ENCODE measurements at regions not wholly inside any gene's neighbourhood (a gene's known extent, or its start where the extent isn't known, plus 50 kb on each side); places are given as distances from the start of the nearest gene placed in this dataset.

DNA sequence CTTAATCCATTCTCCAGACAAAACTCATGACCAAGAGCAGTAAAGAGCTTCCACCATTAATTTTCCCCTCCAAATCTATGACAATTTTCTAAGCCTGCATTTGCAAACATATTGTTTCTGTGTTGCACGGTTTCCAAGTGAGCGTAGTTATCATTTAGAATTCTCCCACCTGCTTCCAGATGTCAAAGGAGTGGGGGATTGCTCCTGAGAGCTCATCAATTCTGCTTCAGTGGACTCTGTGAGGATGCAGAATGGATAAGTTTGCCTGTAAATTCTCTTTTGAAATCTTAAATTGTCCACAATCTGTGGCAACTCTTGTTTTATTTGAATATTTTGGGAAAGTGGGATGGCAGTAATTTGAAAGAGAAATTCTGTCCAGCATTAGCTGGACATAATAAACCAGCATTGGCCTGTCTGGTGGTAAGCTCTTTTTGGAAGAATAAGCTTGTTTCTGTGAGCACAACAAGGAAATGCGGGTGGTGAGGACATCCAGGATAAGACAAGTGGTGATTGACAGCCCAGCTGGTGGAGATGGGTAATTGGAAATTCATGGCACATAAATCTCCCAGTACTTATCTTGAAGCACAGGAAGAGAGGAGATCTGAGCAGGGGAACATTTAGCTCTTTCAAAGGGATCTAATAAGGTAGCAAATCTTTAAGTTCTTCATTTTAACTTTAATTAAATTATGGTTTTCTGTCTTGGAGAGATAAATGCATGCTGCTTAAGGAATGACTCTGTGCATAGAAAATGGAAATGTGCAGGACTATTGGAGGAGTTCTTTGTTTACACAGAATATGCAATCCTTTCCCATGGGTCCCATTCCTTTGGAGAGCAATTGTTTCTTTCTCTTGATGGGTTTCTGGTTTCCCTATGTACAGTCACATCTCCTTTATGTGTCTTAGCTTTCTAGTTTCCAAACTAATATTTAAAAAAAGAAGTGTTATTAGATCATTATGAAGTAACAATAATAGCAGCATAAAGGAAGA lies 73.2 kb downstream of the FAT3 start:
- Histone ChIP-seq H3K4me3 (no peak overlapping the region), H3K36me3 (replicated peaks in 1 of 2; ENCODE audit: insufficient read depth in 1 of 2, low read depth in 2 of 2) (no peaks in the 10 kb centered on the region), H3K4me1 (no peaks in the 10 kb centered on the region), H3K27ac (no peak overlapping the region), H3K9me3 (no peaks in the 10 kb centered on the region), H3K27me3 (no peaks in the 10 kb centered on the region)
- DNase-seq, result no peak
- no peak for TF ChIP-seq POLR2A (IDR thresholded peaks at IDR 0.05)
- TF ChIP-seq, protein P1, sequence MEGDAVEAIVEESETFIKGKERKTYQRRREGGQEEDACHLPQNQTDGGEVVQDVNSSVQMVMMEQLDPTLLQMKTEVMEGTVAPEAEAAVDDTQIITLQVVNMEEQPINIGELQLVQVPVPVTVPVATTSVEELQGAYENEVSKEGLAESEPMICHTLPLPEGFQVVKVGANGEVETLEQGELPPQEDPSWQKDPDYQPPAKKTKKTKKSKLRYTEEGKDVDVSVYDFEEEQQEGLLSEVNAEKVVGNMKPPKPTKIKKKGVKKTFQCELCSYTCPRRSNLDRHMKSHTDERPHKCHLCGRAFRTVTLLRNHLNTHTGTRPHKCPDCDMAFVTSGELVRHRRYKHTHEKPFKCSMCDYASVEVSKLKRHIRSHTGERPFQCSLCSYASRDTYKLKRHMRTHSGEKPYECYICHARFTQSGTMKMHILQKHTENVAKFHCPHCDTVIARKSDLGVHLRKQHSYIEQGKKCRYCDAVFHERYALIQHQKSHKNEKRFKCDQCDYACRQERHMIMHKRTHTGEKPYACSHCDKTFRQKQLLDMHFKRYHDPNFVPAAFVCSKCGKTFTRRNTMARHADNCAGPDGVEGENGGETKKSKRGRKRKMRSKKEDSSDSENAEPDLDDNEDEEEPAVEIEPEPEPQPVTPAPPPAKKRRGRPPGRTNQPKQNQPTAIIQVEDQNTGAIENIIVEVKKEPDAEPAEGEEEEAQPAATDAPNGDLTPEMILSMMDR (IDR thresholded peaks at IDR 0.05), result no peak
- ATAC-seq, result no peak
- 63 to 75% methylated on average over 3 of the region's 3 CpGs for WGBS, 2 donors
- intact Hi-C loops (cut with DNase I), result no loop called here

DNA sequence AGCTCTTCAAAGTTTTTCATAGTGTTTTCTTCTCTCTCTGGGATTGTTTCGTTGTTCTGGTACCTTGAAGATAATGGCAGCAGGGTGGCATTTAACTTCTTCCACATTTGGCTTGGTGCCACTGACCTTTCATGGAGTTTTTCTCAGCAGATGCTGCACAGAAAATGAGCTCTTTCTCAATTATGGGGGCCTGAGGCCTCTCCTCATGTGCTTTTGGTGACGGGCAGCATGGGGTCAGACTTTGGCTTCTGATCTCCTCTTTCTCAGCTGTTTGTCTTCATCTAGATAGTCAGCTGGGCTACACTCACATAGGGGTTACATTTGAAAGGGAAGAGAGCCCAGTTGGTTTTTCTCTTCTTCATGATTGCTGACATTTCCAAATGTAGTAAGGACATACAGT lies 76.3 kb downstream of the FAT3 start:
- Histone ChIP-seq H3K4me3 (no peak overlapping the region), H3K4me1 (no peaks in the 10 kb centered on the region), H3K27me3 (no peaks in the 10 kb centered on the region), H3K9me3 (no peaks in the 10 kb centered on the region), H3K36me3 (replicated peaks in 1 of 2; ENCODE audit: insufficient read depth in 1 of 2, low read depth in 2 of 2) (no peaks in the 10 kb centered on the region), H3K27ac (no peak overlapping the region)
- no peak for DNase-seq
- TF ChIP-seq, protein P1 (IDR thresholded peaks at IDR 0.05), result no peak
- no peak for TF ChIP-seq POLR2A (IDR thresholded peaks at IDR 0.05)
- ATAC-seq, result no peak
- intact Hi-C loops (cut with DNase I), result no loop called here
- WGBS, 2 donors, result 73 to 85% methylated on average over 2 of the region's 2 CpGs

DNA sequence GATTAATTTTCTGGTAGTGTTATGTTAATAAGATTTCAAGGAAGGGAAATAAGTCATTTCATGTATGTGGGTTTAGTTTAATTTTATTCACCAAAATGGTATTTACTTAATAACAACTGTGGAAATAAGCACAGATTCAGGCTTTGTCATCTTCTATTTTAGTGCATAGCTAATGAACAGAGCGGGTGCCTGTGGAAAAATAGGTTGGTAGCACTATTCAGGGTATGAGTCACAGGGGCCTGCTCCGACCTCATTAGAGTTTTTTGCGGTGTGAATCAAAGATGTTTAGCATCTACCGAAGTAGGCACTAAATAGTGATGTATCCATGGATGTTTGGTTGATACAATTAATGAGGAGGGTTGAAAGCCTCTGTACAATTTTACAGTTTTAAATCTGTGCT lies 78.2 kb downstream of the FAT3 start:
- Histone ChIP-seq H3K9me3 (no peaks in the 10 kb centered on the region), H3K4me3 (no peak overlapping the region), H3K4me1 (peaks cover 9% of the 10 kb centered on the region), H3K27me3 (no peaks in the 10 kb centered on the region), H3K27ac (no peak overlapping the region), H3K36me3 (replicated peaks in 1 of 2; ENCODE audit: insufficient read depth in 1 of 2, low read depth in 2 of 2) (no peaks in the 10 kb centered on the region)
- DNase-seq (no peak), ATAC-seq (no peak)
- WGBS, 2 donors, result 81 to 85% methylated on average over 4 of the region's 4 CpGs
- TF ChIP-seq, protein P1 (IDR thresholded peaks at IDR 0.05), result no peak
- TF ChIP-seq POLR2A (IDR thresholded peaks at IDR 0.05), result no peak
- intact Hi-C loops (cut with DNase I), result no loop called here

DNA sequence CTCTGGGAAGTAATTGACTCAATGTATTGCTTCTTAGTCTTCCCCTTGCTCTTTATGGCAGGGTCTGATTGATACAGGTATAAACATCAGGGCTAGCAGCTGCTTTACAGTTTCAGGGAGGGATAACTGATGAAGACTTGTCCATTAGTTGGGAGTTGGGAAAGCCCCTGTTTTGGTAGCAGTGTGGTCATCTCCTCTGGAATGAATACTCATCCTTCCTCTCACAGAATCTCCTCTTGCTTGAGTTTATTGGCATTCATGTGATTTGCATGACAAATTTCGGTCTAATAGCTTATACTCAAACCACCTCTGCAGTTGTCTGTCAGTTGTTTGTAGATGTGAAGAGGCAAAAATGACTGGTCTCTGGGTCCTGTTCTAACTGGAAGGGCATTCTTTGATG lies 79.7 kb downstream of the FAT3 start:
- no peak overlapping the region for H3K27ac ChIP-seq
- TF ChIP-seq POLR2A (IDR thresholded peaks at IDR 0.05), result no peak
- TF ChIP-seq, protein P1 (IDR thresholded peaks at IDR 0.05), result no peak
- no peaks in the 10 kb centered on the region for H3K36me3 ChIP-seq (replicated peaks in 1 of 2; ENCODE audit: insufficient read depth in 1 of 2, low read depth in 2 of 2)
- H3K9me3 ChIP-seq, result no peaks in the 10 kb centered on the region
- DNase-seq (no peak), ATAC-seq (no peak)
- H3K4me1 ChIP-seq, result peaks cover 9% of the 10 kb centered on the region
- no peak overlapping the region for H3K4me3 ChIP-seq
- 50 to 69% methylated on average over 1 of the region's 1 CpG for WGBS, 2 donors
- intact Hi-C loops (cut with DNase I), result no loop called here
- no peaks in the 10 kb centered on the region for H3K27me3 ChIP-seq

All from body of pancreas (tissue), 4 donors.